ENCODE measurements at regions not wholly inside any gene's neighbourhood (a gene's known extent, or its start where the extent isn't known, plus 50 kb on each side); places are given as distances from the start of the nearest gene placed in this dataset.

- no peak for TF ChIP-seq POLR2AphosphoS5 (IDR thresholded peaks at IDR 0.05)
- no peak for TF ChIP-seq POLR2A (IDR thresholded peaks at IDR 0.05)
- no peak for TF ChIP-seq CTCF (IDR thresholded peaks at IDR 0.05)
Observed at GRCh38 chr4:108398316-108398715, 222.1 kb upstream of the RPL34 start.

All from prostate gland (tissue), 2 donors.